Occipital lobe (tissue), 1 donor: ENCODE measurements at regions not wholly inside any gene's neighbourhood (a gene's known extent, or its start where the extent isn't known, plus 50 kb on each side); places are given as distances from the start of the nearest gene placed in this dataset.
"Not testable (repeated sequence)": the region's sequence is repeated elsewhere in the genome, so short reads cannot be mapped to it uniquely, and the experiment has no call there.

Experiments
- DNase-seq: peaks from one replicate; lab custom pipeline; 2025; lab: John Stamatoyannopoulos, UW

GRCh38 chr1:81547261-81547911, 253.3 kb upstream of the ADGRL2 start:
- no peak for DNase-seq

GRCh38 chr1:81545734-81546133, 255.0 kb upstream of the ADGRL2 start:
- DNase-seq = no peak

- DNase-seq = no peak
Measured at GRCh38 chr1:81543764-81544163, 257.0 kb upstream of the ADGRL2 start.

GRCh38 chr1:81542196-81542595, 258.5 kb upstream of the ADGRL2 start:
- no peak for DNase-seq

GRCh38 chr1:81540216-81540615, 260.5 kb upstream of the ADGRL2 start:
- no peak for DNase-seq

- DNase-seq = no peak
Measured at GRCh38 chr1:81529014-81529413, 271.7 kb upstream of the ADGRL2 start.

- no peak for DNase-seq
Measured at GRCh38 chr1:81525085-81525484, 275.6 kb upstream of the ADGRL2 start.

GRCh38 chr1:81519987-81520386, 280.7 kb upstream of the ADGRL2 start:
- no peak for DNase-seq

GRCh38 chr1:81517987-81518386, 282.7 kb upstream of the ADGRL2 start:
- no peak for DNase-seq

- no peak for DNase-seq
Measured at GRCh38 chr1:81513796-81514354, 286.9 kb upstream of the ADGRL2 start.

GRCh38 chr1:81512252-81513003, 288.3 kb upstream of the ADGRL2 start:
- DNase-seq = no peak

GRCh38 chr1:81511281-81511680, 289.5 kb upstream of the ADGRL2 start:
- DNase-seq = no peak

- DNase-seq = no peak
Measured at GRCh38 chr1:81510701-81511100, 290.0 kb upstream of the ADGRL2 start.

GRCh38 chr1:81509594-81509993, 291.1 kb upstream of the ADGRL2 start:
- DNase-seq = no peak

- DNase-seq = no peak
Measured at GRCh38 chr1:81506699-81507098, 294.0 kb upstream of the ADGRL2 start.

GRCh38 chr1:81505831-81506230, 294.9 kb upstream of the ADGRL2 start:
- DNase-seq = no peak

- not testable (repeated sequence) for DNase-seq
Measured at GRCh38 chr1:81504820-81505219, 295.9 kb upstream of the ADGRL2 start.

- DNase-seq = not testable (repeated sequence)
Measured at GRCh38 chr1:81502705-81503104, 298.0 kb upstream of the ADGRL2 start.

- DNase-seq = not testable (repeated sequence)
Measured at GRCh38 chr1:81501485-81501884, 299.2 kb upstream of the ADGRL2 start.

GRCh38 chr1:81499487-81499886, 301.2 kb upstream of the ADGRL2 start:
- DNase-seq = no peak

GRCh38 chr1:81498471-81499462, 302.0 kb upstream of the ADGRL2 start:
- DNase-seq = no peak

- DNase-seq = no peak
Measured at GRCh38 chr1:81496349-81496748, 304.4 kb upstream of the ADGRL2 start.
